K562 (cell line): ENCODE measurements at regions not wholly inside any gene's neighbourhood (a gene's known extent, or its start where the extent isn't known, plus 50 kb on each side); places are given as distances from the start of the nearest gene placed in this dataset.

ENCODE experiments used
- CHD7 ChIP-seq: fragments of 200-600 bp; sonication (generic); IDR thresholded peaks from one replicate; pipeline ENCODE4 v1.6.1; 2012; ENCODE audit warnings: mild to moderate bottlenecking, low read depth, low read length, inconsistent platforms
- DACH1 ChIP-seq: fragments of 450-650 bp; IDR thresholded peaks from 2 replicates; pipeline ENCODE4 v1.6.1; 2018; ENCODE audit not compliant: partially characterized antibody
- PHB ChIP-seq: fragments of 250-450 bp; sonication (Bioruptor Pico); IDR thresholded peaks from 2 replicates; pipeline ENCODE4 v1.5.0; 2021
- RBBP5 ChIP-seq: fragments of 200-600 bp; sonication (generic); IDR thresholded peaks from 2 replicates; pipeline ENCODE4 v1.6.1; 2012; ENCODE audit warnings: borderline replicate concordance, mild to moderate bottlenecking, low read length, control low read depth, inconsistent platforms; ENCODE audit not compliant: insufficient read depth, poor library complexity, severe bottlenecking
- SPI1 ChIP-seq: IDR thresholded peaks from 2 replicates; pipeline ENCODE4 v1.6.1; 2011; ENCODE audit warnings: low read depth, low read length, control low read depth, borderline replicate concordance
- ZNF143 ChIP-seq: sonication (generic); formaldehyde crosslinking; IDR thresholded peaks from 2 replicates; pipeline ENCODE4 v1.9.0; 2022; ENCODE audit warnings: mild to moderate bottlenecking, missing genetic modification reagents

DNA sequence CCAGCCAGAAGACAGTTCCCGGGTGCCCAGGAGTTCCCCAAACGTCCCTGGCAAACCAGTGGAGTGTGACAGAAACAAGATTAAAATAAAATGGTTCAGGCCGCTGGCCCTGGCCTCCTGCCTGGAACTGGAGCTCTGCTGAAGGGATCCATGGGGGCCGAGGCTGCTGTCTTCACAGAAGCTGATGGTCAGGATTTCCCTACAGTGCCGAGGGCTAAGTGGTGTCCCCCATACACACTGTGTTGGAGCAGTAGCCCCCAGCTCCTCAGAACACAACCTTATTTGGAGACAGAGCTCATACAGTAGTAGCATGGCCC, 55.9 kb downstream of the MRPL36 start (continued):
- TF ChIP-seq CHD7: no peak
- TF ChIP-seq ZNF143: no peak
- TF ChIP-seq RBBP5: no peak
- TF ChIP-seq SPI1: no peak
- no peak for TF ChIP-seq DACH1
- TF ChIP-seq PHB (CRISPR knock-in tag): no peak
